Effector memory CD8-positive, alpha-beta T cell (primary cell): ENCODE measurements at regions not wholly inside any gene's neighbourhood (a gene's known extent, or its start where the extent isn't known, plus 50 kb on each side); places are given as distances from the start of the nearest gene placed in this dataset.

Experiments used
- ATAC-seq: fragments of 150-1000 bp; cut with Tn5 transposase; replicated peaks from 2 replicates; pipeline ENCODE4 v1.10.0; 2021; ENCODE audit warnings: mild to moderate bottlenecking, moderate library complexity
- DNase-seq, 3 experiments: peaks; one replicate each; pipeline ENCODE4 v3.0.0; 2021
- H3K27ac Mint-ChIP-seq, 2 donors: one replicate each; pipeline ENCODE4 v1.8.0; 2022; ENCODE audit warnings: mild to moderate bottlenecking in 2 of 2, mixed read lengths in 2 of 2, moderate library complexity in 2 of 2
- H3K27me3 Mint-ChIP-seq, 2 donors: one replicate each; pipeline ENCODE4 v1.8.0; 2022; ENCODE audit warnings: mixed read lengths in 2 of 2
- H3K36me3 Mint-ChIP-seq: one replicate; pipeline ENCODE4 v1.8.0; 2022; ENCODE audit warnings: mild to moderate bottlenecking, moderate library complexity, mixed read lengths; ENCODE audit not compliant: insufficient read depth
- H3K4me1 Mint-ChIP-seq, 2 donors: one replicate each; pipeline ENCODE4 v1.8.0; 2022; ENCODE audit warnings: low read depth in 2 of 2, mixed read lengths in 2 of 2
- H3K4me3 Mint-ChIP-seq, 2 donors: one replicate each; pipeline ENCODE4 v1.8.0; 2022; ENCODE audit warnings: mild to moderate bottlenecking in 2 of 2, mixed read lengths in 2 of 2, moderate library complexity in 2 of 2
- H3K9me3 Mint-ChIP-seq, 2 donors: one replicate each; pipeline ENCODE4 v1.8.0; 2022; ENCODE audit warnings: mixed read lengths in 2 of 2

GRCh38 chr16:73504591-73505575 is 457.0 kb upstream of the ZFHX3 start:
- H3K36me3 Mint-ChIP-seq = peaks cover 4% of the 10 kb centered on the region
- DNase-seq = no peak
- no peak for ATAC-seq
- no peaks in the 10 kb centered on the region for H3K27me3 Mint-ChIP-seq
- H3K27ac Mint-ChIP-seq = no peak overlapping the region
- H3K4me3 Mint-ChIP-seq = no peak overlapping the region
- H3K4me1 Mint-ChIP-seq = no peaks in the 10 kb centered on the region
- peaks cover 4 to 6% of the 10 kb centered on the region in 2 donors for H3K9me3 Mint-ChIP-seq

GRCh38 chr16:73503093-73503492 is 455.2 kb upstream of the ZFHX3 start:
- Mint-ChIP-seq H3K36me3 (no peaks in the 10 kb centered on the region), H3K27ac (no peak overlapping the region), H3K9me3 (peaks cover 0 to 6% of the 10 kb centered on the region in 2 donors), H3K4me1 (no peaks in the 10 kb centered on the region), H3K27me3 (no peaks in the 10 kb centered on the region), H3K4me3 (no peak overlapping the region)
- ATAC-seq (no peak), DNase-seq (no peak)

GRCh38 chr16:73499276-73499675 is 451.3 kb upstream of the ZFHX3 start:
- ATAC-seq = no peak
- H3K9me3 Mint-ChIP-seq = peaks cover 3 to 8% of the 10 kb centered on the region in 2 donors
- H3K27me3 Mint-ChIP-seq = no peaks in the 10 kb centered on the region
- DNase-seq = no peak
- H3K36me3 Mint-ChIP-seq = no peaks in the 10 kb centered on the region
- no peak overlapping the region for H3K4me3 Mint-ChIP-seq
- no peak overlapping the region for H3K27ac Mint-ChIP-seq
- H3K4me1 Mint-ChIP-seq = no peaks in the 10 kb centered on the region

GRCh38 chr16:73485880-73486279 is 438.0 kb upstream of the ZFHX3 start:
- Mint-ChIP-seq H3K9me3 (peaks cover 4 to 8% of the 10 kb centered on the region in 2 donors), H3K4me3 (no peak overlapping the region), H3K27ac (no peak overlapping the region), H3K36me3 (no peaks in the 10 kb centered on the region), H3K27me3 (no peaks in the 10 kb centered on the region), H3K4me1 (no peaks in the 10 kb centered on the region)
- ATAC-seq = no peak
- DNase-seq = no peak

- no peak overlapping the region for H3K27ac Mint-ChIP-seq
- no peak for ATAC-seq
- no peaks in the 10 kb centered on the region for H3K36me3 Mint-ChIP-seq
- no peaks in the 10 kb centered on the region for H3K4me1 Mint-ChIP-seq
- no peak for DNase-seq
- H3K4me3 Mint-ChIP-seq = no peak overlapping the region
- peaks cover 4 to 8% of the 10 kb centered on the region in 2 donors for H3K9me3 Mint-ChIP-seq
- no peaks in the 10 kb centered on the region for H3K27me3 Mint-ChIP-seq
Observed at GRCh38 chr16:73483934-73484711, 436.2 kb upstream of the ZFHX3 start.

GRCh38 chr16:73483076-73483791 is 435.3 kb upstream of the ZFHX3 start:
- no peak for DNase-seq
- Mint-ChIP-seq H3K4me3 (no peak overlapping the region), H3K9me3 (peaks cover 4 to 6% of the 10 kb centered on the region in 2 donors), H3K36me3 (no peaks in the 10 kb centered on the region), H3K4me1 (no peaks in the 10 kb centered on the region), H3K27me3 (no peaks in the 10 kb centered on the region), H3K27ac (no peak overlapping the region)
- ATAC-seq = no peak

- ATAC-seq (no peak), DNase-seq (no peak)
- no peaks in the 10 kb centered on the region for H3K27me3 Mint-ChIP-seq
- no peaks in the 10 kb centered on the region for H3K9me3 Mint-ChIP-seq
- H3K4me1 Mint-ChIP-seq = no peaks in the 10 kb centered on the region
- H3K4me3 Mint-ChIP-seq = no peak overlapping the region
- no peaks in the 10 kb centered on the region for H3K36me3 Mint-ChIP-seq
- H3K27ac Mint-ChIP-seq = no peak overlapping the region
Observed at GRCh38 chr16:73482310-73482709, 434.4 kb upstream of the ZFHX3 start.

GRCh38 chr16:73480381-73480780 is 432.5 kb upstream of the ZFHX3 start:
- DNase-seq = no peak
- Mint-ChIP-seq H3K4me3 (no peak overlapping the region), H3K4me1 (no peaks in the 10 kb centered on the region), H3K36me3 (no peaks in the 10 kb centered on the region), H3K27ac (no peak overlapping the region), H3K27me3 (no peaks in the 10 kb centered on the region), H3K9me3 (no peaks in the 10 kb centered on the region)
- no peak for ATAC-seq

- H3K27me3 Mint-ChIP-seq = no peaks in the 10 kb centered on the region
- no peak for ATAC-seq
- no peak for DNase-seq
- no peaks in the 10 kb centered on the region for H3K4me1 Mint-ChIP-seq
- no peak overlapping the region for H3K4me3 Mint-ChIP-seq
- no peak overlapping the region for H3K27ac Mint-ChIP-seq
- H3K36me3 Mint-ChIP-seq = peaks cover 4% of the 10 kb centered on the region
- peaks cover 0 to 8% of the 10 kb centered on the region in 2 donors for H3K9me3 Mint-ChIP-seq
Observed at GRCh38 chr16:73473713-73474112, 425.8 kb upstream of the ZFHX3 start.

GRCh38 chr16:73464834-73465233 is 416.9 kb upstream of the ZFHX3 start:
- H3K27ac Mint-ChIP-seq = no peak overlapping the region
- no peak for ATAC-seq
- no peak for DNase-seq
- H3K4me3 Mint-ChIP-seq = no peak overlapping the region
- H3K4me1 Mint-ChIP-seq = no peaks in the 10 kb centered on the region
- peaks cover 11 to 24% of the 10 kb centered on the region in 2 donors for H3K9me3 Mint-ChIP-seq
- H3K27me3 Mint-ChIP-seq = no peaks in the 10 kb centered on the region
- no peaks in the 10 kb centered on the region for H3K36me3 Mint-ChIP-seq

- DNase-seq (no peak), ATAC-seq (no peak)
- no peaks in the 10 kb centered on the region for H3K36me3 Mint-ChIP-seq
- H3K27me3 Mint-ChIP-seq = no peaks in the 10 kb centered on the region
- peaks cover 2 to 16% of the 10 kb centered on the region in 2 donors for H3K9me3 Mint-ChIP-seq
- no peaks in the 10 kb centered on the region for H3K4me1 Mint-ChIP-seq
- no peak overlapping the region for H3K27ac Mint-ChIP-seq
- no peak overlapping the region for H3K4me3 Mint-ChIP-seq
Observed at GRCh38 chr16:73459586-73459985, 411.7 kb upstream of the ZFHX3 start.

- Mint-ChIP-seq H3K4me3 (no peak overlapping the region), H3K36me3 (no peaks in the 10 kb centered on the region), H3K27me3 (no peaks in the 10 kb centered on the region), H3K4me1 (no peaks in the 10 kb centered on the region), H3K9me3 (peaks cover 4 to 16% of the 10 kb centered on the region in 2 donors), H3K27ac (no peak overlapping the region)
- DNase-seq = no peak
- ATAC-seq = no peak
Observed at GRCh38 chr16:73457851-73458250, 409.9 kb upstream of the ZFHX3 start.

GRCh38 chr16:73448970-73449369 is 401.0 kb upstream of the ZFHX3 start:
- H3K27ac Mint-ChIP-seq = no peak overlapping the region
- no peak overlapping the region for H3K4me3 Mint-ChIP-seq
- ATAC-seq (no peak), DNase-seq (no peak)
- H3K9me3 Mint-ChIP-seq = peaks cover 11% of the 10 kb centered on the region in 2 donors
- H3K36me3 Mint-ChIP-seq = no peaks in the 10 kb centered on the region
- H3K4me1 Mint-ChIP-seq = no peaks in the 10 kb centered on the region
- H3K27me3 Mint-ChIP-seq = no peaks in the 10 kb centered on the region
